ENCODE measurements at regions not wholly inside any gene's neighbourhood (a gene's known extent, or its start where the extent isn't known, plus 50 kb on each side); places are given as distances from the start of the nearest gene placed in this dataset.

- FAIRE-seq (no peak), ATAC-seq (no peak), DNase-seq (ENCODE audit: low spot score) (no peak)
- Histone ChIP-seq H3K4me3 (replicated peaks in 1 of 3; ENCODE audit: insufficient read depth in 1 of 3, low read depth in 2 of 3, low read length in 3 of 3) (no peak overlapping the region), H2AFZ (ENCODE audit: low read length) (no peak overlapping the region), H3K9me3 (ENCODE audit: low read length) (no peaks in the 10 kb centered on the region), H3K27ac (ENCODE audit: extremely low read length, insufficient read depth, low read length) (no peak overlapping the region), H3K79me2 (ENCODE audit: insufficient read depth, low read length) (no peaks in the 10 kb centered on the region), H3K4me1 (ENCODE audit: insufficient read depth, low read length) (no peaks in the 10 kb centered on the region), H4K20me1 (ENCODE audit: insufficient read depth, low read length) (no peaks in the 10 kb centered on the region), H3K27me3 (ENCODE audit: control insufficient read depth in 1 of 2, insufficient read depth in 2 of 2, low read length in 2 of 2) (no peaks in the 10 kb centered on the region), H3K9ac (ENCODE audit: insufficient read depth, low read depth, low read length) (no peak overlapping the region), H3K36me3 (replicated peaks in 1 of 2; ENCODE audit: control insufficient read depth in 1 of 2, insufficient read depth in 2 of 2, low read length in 2 of 2) (no peaks in the 10 kb centered on the region), H3K4me2 (ENCODE audit: low read depth, low read length) (no peak overlapping the region)
- ChIA-PET POLR2A (no interaction called here), CTCF (ENCODE audit: low intra/inter-chr PET ratio, low total read pairs) (no interaction called here)
- in situ Hi-C loops (cut with HindIII; ENCODE audit: extremely low pct_ligation_motif_present, low pct_unique_long_range_greater_than_20kb) (no loop called here), intact Hi-C loops (cut with micrococcal nuclease; ENCODE audit: unreplicated experiment) (no loop called here)
- WGBS (ENCODE audit: low lambda C conversion rate): 49% methylated on average over 7 of the region's 8 CpGs
- BruUV-seq (replicated peaks): no TSS peak
- TF ChIP-seq ATF2 (CRISPR knock-in tag; IDR thresholded peaks at IDR 0.05) (no peak), JUN (CRISPR knock-in tag; IDR thresholded peaks at IDR 0.05) (no peak), ZBTB43 (CRISPR knock-in tag; conservative IDR thresholded peaks at IDR 0.05) (no peak), IKZF4 (CRISPR knock-in tag; IDR thresholded peaks at IDR 0.05; ENCODE audit: borderline replicate concordance, low read depth, not compliant biosample characterization) (no peak), PTBP1 (IDR thresholded peaks at IDR 0.05; ENCODE audit: low read depth, low read length, poor library complexity, severe bottlenecking) (no peak), MLXIP (CRISPR knock-in tag; IDR thresholded peaks at IDR 0.05; ENCODE audit: borderline replicate concordance) (no peak), PAF1 (CRISPR knock-in tag; IDR thresholded peaks at IDR 0.05) (no peak), TOPORS (CRISPR knock-in tag; IDR thresholded peaks at IDR 0.05) (no peak), BRF2 (CRISPR knock-in tag; IDR thresholded peaks at IDR 0.05) (no peak), MZF1 (CRISPR knock-in tag; IDR thresholded peaks at IDR 0.05; ENCODE audit: borderline replicate concordance) (no peak), KAT8 (CRISPR knock-in tag; IDR thresholded peaks at IDR 0.05) (no peak), ZNF513 (CRISPR knock-in tag; conservative IDR thresholded peaks at IDR 0.05) (no peak), ZBTB8A (CRISPR knock-in tag; IDR thresholded peaks at IDR 0.05; ENCODE audit: borderline replicate concordance, low read depth) (no peak)
Measured at GRCh38 chr6:115667478-115668026, 393.1 kb downstream of the FRK start.

Measured in HepG2 (cell line).